22Rv1 (cell line): ENCODE measurements at regions not wholly inside any gene's neighbourhood (a gene's known extent, or its start where the extent isn't known, plus 50 kb on each side); places are given as distances from the start of the nearest gene placed in this dataset.

Experiments
- H3K27ac ChIP-seq: fragments of 450-650 bp; 2 replicates; pipeline ENCODE4 v1.5.1; 2017
- CTCF ChIP-seq: fragments of 450-650 bp; IDR thresholded peaks from 2 replicates; pipeline ENCODE4 v1.5.1; 2017; ENCODE audit warnings: mild to moderate bottlenecking
- ZFX ChIP-seq: fragments of 450-650 bp; IDR thresholded peaks from 2 replicates; pipeline ENCODE4 v1.6.1; 2017; ENCODE audit warnings: antibody characterized with exemption, borderline replicate concordance

DNA sequence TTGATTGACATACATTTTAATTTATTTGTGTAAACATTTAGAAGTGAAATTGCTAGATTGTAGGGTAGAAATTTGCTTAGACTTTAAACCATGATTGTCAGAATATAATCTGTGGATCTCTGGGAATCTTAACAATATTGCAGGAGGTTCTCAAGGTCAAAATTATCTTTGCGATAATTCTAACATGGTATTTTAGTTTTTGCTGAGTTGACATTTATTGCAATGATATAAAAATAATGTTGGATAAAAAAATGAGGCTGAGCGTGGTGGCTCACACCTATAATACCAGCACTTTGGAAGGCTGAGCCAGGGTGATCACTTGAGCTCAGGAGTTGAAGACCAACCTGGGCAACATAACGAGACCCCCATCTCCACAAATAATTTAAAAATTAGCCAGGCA, 70.3 kb upstream of the SGCD start:
- TF ChIP-seq ZFX (no peak), CTCF (no peak)
- H3K27ac ChIP-seq: no peak overlapping the region

- H3K27ac ChIP-seq: no peak overlapping the region
- TF ChIP-seq ZFX: no peak
- TF ChIP-seq CTCF: no peak
Observed at GRCh38 chr5:156258934-156259333, 68.0 kb upstream of the SGCD start.

GRCh38 chr5:156259618-156260017, 67.3 kb upstream of the SGCD start:
- no peak for TF ChIP-seq ZFX
- TF ChIP-seq CTCF: no peak
- no peak overlapping the region for H3K27ac ChIP-seq

DNA sequence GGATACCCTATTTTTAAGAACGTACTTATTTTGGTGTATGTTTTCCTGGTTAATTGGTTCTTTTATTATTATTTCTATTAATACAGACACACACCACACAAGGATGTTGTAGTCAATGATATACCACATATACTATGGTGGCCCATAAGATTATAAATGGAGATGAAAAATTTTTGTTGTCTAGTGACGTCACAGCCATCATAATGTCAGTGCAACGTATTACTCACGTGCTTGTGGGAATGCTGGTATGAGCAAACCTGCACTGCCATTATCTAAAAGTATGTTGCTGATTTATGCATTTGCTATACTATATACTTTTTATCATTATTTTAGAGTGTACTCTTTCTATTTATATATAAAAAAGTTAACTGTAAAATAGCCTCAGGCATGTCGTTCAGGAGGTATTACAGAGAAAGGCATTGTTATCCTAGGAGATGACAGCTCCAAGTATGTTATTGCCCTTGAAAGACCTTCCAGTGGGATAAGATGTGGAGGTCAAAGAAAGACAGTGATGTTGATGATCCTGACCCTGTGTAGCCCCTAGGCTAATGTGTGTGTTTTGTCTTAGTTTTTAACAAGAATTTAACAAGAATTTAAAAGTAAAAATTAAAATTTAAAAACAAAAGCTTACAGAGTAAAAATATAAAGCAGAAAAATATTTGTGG, 65.6 kb upstream of the SGCD start:
- TF ChIP-seq ZFX (no peak), CTCF (no peak)
- H3K27ac ChIP-seq: no peak overlapping the region

DNA sequence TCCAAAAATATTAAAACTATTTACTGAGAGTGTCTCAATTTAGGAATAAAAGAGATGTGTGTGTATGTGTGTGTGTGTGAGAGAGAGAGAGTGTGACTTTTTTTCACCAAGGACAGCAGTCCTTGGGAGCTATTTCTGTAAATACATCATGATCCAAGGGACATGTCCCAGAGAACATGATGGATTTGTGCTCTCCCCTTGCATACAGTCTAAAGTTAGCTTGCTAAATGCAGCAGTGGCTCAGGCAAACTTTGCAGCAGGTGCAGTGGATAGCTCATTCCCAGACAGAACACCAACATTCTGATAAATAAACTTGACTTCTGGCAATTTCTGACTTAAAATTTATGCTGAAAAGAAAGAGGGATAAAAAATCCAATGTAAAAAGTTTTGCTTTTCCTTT, 55.4 kb upstream of the SGCD start:
- TF ChIP-seq CTCF: no peak
- H3K27ac ChIP-seq: no peak overlapping the region

GRCh38 chr5:156272139-156272538, 54.8 kb upstream of the SGCD start:
- no peak overlapping the region for H3K27ac ChIP-seq
- TF ChIP-seq ZFX (no peak), CTCF (no peak)

DNA sequence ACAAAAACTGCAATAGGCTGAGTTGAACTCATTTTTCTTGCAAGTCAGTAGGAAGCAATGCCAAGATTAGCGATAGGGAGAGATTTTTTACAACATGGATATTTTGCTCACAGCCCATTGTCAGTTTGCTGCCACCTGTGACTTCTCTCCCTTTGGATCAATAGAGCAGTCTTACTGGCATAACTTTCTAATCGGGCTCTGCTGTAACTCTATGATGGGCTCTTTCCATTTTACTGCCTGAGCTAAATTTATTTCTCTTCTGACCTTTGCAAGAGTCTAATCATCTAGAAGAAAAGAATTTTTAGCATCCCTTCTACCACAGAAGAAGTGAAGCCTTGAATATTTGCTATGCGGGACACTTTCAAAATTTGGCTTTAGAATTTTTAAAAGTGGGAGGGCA, 53.6 kb upstream of the SGCD start:
- TF ChIP-seq ZFX (no peak), CTCF (no peak)
- no peak overlapping the region for H3K27ac ChIP-seq
